Adipocyte (in vitro differentiated cells): ENCODE measurements at regions not wholly inside any gene's neighbourhood (a gene's known extent, or its start where the extent isn't known, plus 50 kb on each side); places are given as distances from the start of the nearest gene placed in this dataset.
A peak's percentile ranks its signal among the peaks of the same experiment; 100 is the strongest.
"Not testable (repeated sequence)": the region's sequence is repeated elsewhere in the genome, so short reads cannot be mapped to it uniquely, and the experiment has no call there.

Experiments
- DNase-seq: peaks from one replicate; pipeline ENCODE4 v3.0.0-alpha.2; 2015; ENCODE audit warnings: low read depth
- H3K27me3 ChIP-seq: replicated peaks from 2 replicates; pipeline ENCODE4 v1.7.0; 2013; ENCODE audit warnings: mild to moderate bottlenecking, low read length, moderate library complexity; ENCODE audit not compliant: control insufficient read depth, insufficient read depth
- H3K36me3 ChIP-seq: 2 replicates; pipeline ENCODE4 v1.7.0; 2013; ENCODE audit warnings: low read length, mild to moderate bottlenecking, moderate library complexity; ENCODE audit not compliant: control insufficient read depth, insufficient read depth, severe bottlenecking
- H3K4me1 ChIP-seq: 2 replicates; pipeline ENCODE4 v1.7.0; 2013; ENCODE audit warnings: mild to moderate bottlenecking, low read length, moderate library complexity; ENCODE audit not compliant: control insufficient read depth, insufficient read depth
- H3K4me3 ChIP-seq: 2 replicates; pipeline ENCODE4 v1.7.0; 2013; ENCODE audit warnings: mild to moderate bottlenecking, low read length, moderate library complexity
- H3K9ac ChIP-seq: 2 replicates; pipeline ENCODE4 v1.7.0; 2013; ENCODE audit warnings: mild to moderate bottlenecking, low read length, moderate library complexity
- H3K9me3 ChIP-seq: 2 replicates; pipeline ENCODE4 v1.7.0; 2013; ENCODE audit warnings: mild to moderate bottlenecking, low read length, moderate library complexity; ENCODE audit not compliant: control insufficient read depth

DNA sequence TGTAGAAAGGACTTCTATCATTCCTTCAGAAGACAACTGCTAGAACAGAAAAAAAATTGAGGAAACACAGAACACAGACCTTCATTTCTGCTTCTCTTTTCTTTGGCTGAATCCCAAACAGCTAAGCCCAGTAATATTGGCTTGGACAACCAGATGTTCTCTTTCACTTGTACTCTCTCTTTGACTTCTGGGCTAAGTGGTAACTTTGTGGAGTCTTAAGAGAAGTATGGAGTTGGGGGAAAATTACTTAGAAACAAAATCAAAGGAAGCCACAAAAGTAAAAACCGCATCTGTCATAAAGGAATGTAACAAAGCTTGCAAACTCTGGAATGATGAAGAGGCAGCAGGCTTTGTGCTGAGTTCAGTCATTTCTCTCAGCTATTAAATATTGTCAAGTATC, 587.5 kb downstream of the CBLN4 start:
- Histone ChIP-seq H3K4me3 (no peak overlapping the region), H3K4me1 (peaks cover 8% of the 10 kb centered on the region), H3K36me3 (no peaks in the 10 kb centered on the region), H3K9ac (no peak overlapping the region), H3K9me3 (no peaks in the 10 kb centered on the region), H3K27me3 (no peaks in the 10 kb centered on the region)
- DNase-seq: no peak

DNA sequence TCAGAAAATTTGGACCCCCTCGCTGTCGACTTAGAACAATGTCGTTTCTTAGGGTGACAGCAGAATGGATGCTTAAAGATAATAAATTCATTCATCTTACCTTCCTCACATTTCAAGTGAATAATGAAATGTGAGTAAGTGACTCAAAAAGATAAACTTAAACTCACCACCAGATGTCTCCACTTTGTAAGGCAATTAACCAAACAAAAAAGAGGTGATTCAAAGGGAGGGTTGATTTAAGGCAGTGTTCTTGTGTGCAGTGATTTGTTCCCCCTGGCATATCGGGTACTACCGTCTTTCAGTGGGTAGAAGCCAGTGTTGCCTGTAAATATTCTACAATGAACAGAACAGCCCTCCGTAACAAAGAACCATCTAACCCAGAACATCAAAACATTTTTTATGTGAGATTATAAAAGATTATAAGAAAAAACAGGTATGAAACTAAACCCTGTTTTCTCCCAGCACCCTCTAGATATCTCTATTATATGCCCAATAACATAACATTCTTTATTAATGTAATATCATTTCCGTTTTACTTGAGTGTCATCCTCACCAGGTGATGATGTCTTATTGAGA, 589.7 kb downstream of the CBLN4 start:
- peak; percentile 11 for DNase-seq
- Histone ChIP-seq H3K27me3 (no peaks in the 10 kb centered on the region), H3K4me1 (peaks cover 8% of the 10 kb centered on the region), H3K9ac (no peak overlapping the region), H3K9me3 (no peaks in the 10 kb centered on the region), H3K4me3 (no peak overlapping the region), H3K36me3 (no peaks in the 10 kb centered on the region)

DNA sequence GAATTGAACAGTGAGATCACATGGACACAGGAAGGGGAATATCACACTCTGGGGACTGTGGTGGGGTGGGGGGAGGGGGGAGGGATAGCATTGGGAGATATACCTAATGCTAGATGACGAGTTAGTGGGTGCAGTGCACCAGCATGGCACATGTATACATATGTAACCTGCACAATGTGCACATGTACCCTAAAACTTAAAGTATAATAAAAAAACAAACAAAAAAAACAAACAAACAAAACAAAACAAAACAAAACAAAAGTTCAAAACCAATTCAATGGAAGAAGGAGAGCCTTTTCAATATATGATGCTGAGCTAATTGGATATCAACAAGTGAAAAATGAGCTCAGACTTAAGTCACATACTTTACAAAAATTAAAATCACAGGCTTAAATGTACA, 592.8 kb downstream of the CBLN4 start:
- H3K9me3 ChIP-seq, H3K9ac ChIP-seq, DNase-seq, H3K4me3 ChIP-seq, H3K36me3 ChIP-seq, H3K4me1 ChIP-seq, H3K27me3 ChIP-seq: not testable (repeated sequence)

- peaks cover 8% of the 10 kb centered on the region for H3K9me3 ChIP-seq
- H3K27me3 ChIP-seq: no peaks in the 10 kb centered on the region
- H3K36me3 ChIP-seq: no peaks in the 10 kb centered on the region
- H3K4me3 ChIP-seq: no peak overlapping the region
- H3K4me1 ChIP-seq: no peaks in the 10 kb centered on the region
- no peak for DNase-seq
- no peak overlapping the region for H3K9ac ChIP-seq
Observed at GRCh38 chr20:55406891-55407290, 598.4 kb downstream of the CBLN4 start.

GRCh38 chr20:55394592-55394991, 610.7 kb downstream of the CBLN4 start:
- Histone ChIP-seq H3K27me3 (no peaks in the 10 kb centered on the region), H3K9me3 (no peaks in the 10 kb centered on the region), H3K9ac (no peak overlapping the region), H3K4me3 (no peak overlapping the region), H3K4me1 (no peaks in the 10 kb centered on the region), H3K36me3 (no peaks in the 10 kb centered on the region)
- no peak for DNase-seq

GRCh38 chr20:55390791-55391190, 614.5 kb downstream of the CBLN4 start:
- Histone ChIP-seq H3K9me3 (no peaks in the 10 kb centered on the region), H3K4me1 (no peaks in the 10 kb centered on the region), H3K4me3 (no peak overlapping the region)

GRCh38 chr20:55386686-55387085, 618.6 kb downstream of the CBLN4 start:
- no peaks in the 10 kb centered on the region for H3K36me3 ChIP-seq
- no peaks in the 10 kb centered on the region for H3K27me3 ChIP-seq
- H3K9ac ChIP-seq: no peak overlapping the region
- DNase-seq: no peak
- H3K4me1 ChIP-seq: no peaks in the 10 kb centered on the region
- H3K4me3 ChIP-seq: peak overlapping the region; percentile 9
- H3K9me3 ChIP-seq: no peaks in the 10 kb centered on the region

More at GRCh38 chr20:55390791-55391190, 614.5 kb downstream of the CBLN4 start:
- H3K27me3 ChIP-seq: no peaks in the 10 kb centered on the region
- no peaks in the 10 kb centered on the region for H3K36me3 ChIP-seq
- no peak overlapping the region for H3K9ac ChIP-seq
- no peak for DNase-seq

DNA sequence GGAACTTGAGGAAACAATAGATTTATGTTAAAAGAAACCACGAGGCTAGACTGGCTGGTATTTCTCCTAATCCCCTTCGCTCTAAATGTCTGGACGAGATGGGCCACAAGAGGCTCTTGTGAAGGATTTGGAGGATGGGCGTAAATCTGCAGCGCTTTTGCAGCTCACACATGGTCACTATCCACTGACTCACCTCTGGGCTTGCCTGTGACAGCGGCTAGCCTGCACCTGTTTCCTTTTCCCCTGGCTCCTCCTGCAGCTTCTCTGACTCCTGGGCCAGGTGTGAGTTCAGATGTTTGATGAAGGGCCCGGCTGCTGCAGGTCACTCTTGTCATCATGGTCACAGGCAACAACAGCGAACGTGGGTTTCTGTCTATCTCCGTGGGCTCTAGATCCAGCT, 629.4 kb downstream of the CBLN4 start:
- H3K36me3 ChIP-seq: no peaks in the 10 kb centered on the region
- H3K4me3 ChIP-seq: no peak overlapping the region
- H3K9me3 ChIP-seq: no peaks in the 10 kb centered on the region
- peaks cover 4% of the 10 kb centered on the region for H3K27me3 ChIP-seq
- no peak overlapping the region for H3K9ac ChIP-seq
- no peaks in the 10 kb centered on the region for H3K4me1 ChIP-seq
- no peak for DNase-seq

DNA sequence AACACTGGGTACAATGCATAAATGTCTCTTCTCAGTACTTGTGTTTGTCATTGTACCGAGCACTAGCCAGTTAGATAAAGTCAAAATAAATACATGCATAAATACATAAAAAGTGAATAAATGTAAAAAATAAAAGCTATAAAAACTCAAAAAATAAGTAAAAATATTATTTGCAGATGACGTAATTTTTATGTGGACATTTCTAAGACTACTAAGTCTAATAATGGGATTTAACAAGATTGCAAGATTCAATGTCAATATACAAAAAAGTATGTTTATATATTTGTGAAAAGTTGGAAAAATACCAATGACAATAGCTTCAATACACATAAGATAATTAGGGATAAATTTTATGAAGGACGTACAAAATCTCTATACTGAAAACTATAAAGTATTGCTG, 639.6 kb downstream of the CBLN4 start:
- Histone ChIP-seq H3K36me3 (no peaks in the 10 kb centered on the region), H3K4me1 (no peaks in the 10 kb centered on the region), H3K9ac (no peak overlapping the region), H3K27me3 (no peaks in the 10 kb centered on the region), H3K9me3 (peaks cover 5% of the 10 kb centered on the region), H3K4me3 (no peak overlapping the region)
- no peak for DNase-seq

DNA sequence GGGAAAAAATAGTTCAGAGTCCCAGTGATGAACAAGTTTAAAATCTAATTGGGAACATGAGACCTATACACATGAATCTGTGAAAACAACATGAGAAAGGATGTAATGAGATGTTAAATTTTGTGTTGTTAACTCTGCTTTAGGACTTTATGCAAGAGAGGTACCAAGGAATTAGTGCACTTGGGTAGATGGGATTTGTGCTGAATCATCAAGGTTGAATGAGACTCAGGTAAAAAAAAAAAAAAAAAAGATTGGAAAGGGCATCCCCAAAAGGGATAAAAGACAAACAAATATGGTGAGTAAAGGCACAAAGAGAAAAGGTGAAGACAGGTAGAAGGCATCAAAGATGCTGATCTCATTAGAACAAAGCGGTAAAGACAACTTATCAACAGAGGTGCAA, 644.4 kb downstream of the CBLN4 start:
- Histone ChIP-seq H3K9ac (no peak overlapping the region), H3K27me3 (no peaks in the 10 kb centered on the region), H3K9me3 (no peaks in the 10 kb centered on the region), H3K36me3 (no peaks in the 10 kb centered on the region), H3K4me1 (no peaks in the 10 kb centered on the region), H3K4me3 (no peak overlapping the region)
- no peak for DNase-seq

- Histone ChIP-seq H3K4me1 (peaks cover 8% of the 10 kb centered on the region), H3K9ac (no peak overlapping the region), H3K4me3 (no peak overlapping the region), H3K36me3 (no peaks in the 10 kb centered on the region), H3K9me3 (no peaks in the 10 kb centered on the region), H3K27me3 (no peaks in the 10 kb centered on the region)
- no peak for DNase-seq
Observed at GRCh38 chr20:55354720-55355119, 650.6 kb downstream of the CBLN4 start.

DNA sequence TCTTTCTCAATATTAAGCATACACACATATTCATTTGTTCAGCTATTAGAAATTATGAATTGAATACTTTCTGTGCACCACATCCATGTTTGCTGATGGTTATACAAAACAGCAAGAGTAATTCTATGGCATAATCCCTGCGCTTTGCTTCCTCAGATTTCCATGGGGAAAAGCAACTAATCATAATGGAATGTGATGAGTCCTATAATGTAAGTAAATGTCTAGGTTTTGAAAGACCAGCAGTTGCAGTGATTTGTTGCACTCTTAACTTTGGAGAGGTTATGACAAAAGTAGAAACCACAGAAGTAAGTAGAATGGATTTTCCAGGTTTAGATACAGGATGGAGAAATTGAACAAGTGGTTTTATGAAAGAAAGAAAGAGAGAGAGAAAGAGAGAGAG, 652.1 kb downstream of the CBLN4 start:
- Histone ChIP-seq H3K4me3 (no peak overlapping the region), H3K27me3 (no peaks in the 10 kb centered on the region), H3K36me3 (no peaks in the 10 kb centered on the region), H3K4me1 (peaks cover 8% of the 10 kb centered on the region), H3K9me3 (no peaks in the 10 kb centered on the region), H3K9ac (no peak overlapping the region)
- no peak for DNase-seq
